ENCODE measurements at regions not wholly inside any gene's neighbourhood (a gene's known extent, or its start where the extent isn't known, plus 50 kb on each side); places are given as distances from the start of the nearest gene placed in this dataset.

DNA sequence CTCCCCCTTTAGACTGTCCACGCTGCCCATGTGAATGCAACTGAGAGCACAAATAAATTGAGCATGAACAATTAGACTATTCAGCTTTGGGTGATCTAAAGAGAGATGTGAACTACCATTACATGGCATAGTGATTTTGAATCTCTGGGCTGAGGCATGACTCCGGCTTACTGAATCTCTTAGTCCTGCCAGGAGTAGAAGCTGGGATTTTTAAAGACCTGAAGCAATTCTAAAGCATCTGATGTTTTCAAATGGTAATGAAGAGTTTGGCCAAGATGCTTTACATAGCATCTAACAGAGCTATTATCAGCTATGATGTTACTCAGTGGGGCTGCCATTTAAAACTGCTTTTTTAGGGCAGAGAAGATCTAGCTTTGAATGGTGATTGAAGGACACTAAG, 1059.1 kb downstream of the SORCS3 start:
- Histone ChIP-seq H3K36me3 (ENCODE audit: insufficient read depth, low read length) (no peaks in the 10 kb centered on the region), H3K9me3 (ENCODE audit: low read length) (no peaks in the 10 kb centered on the region), H3K4me1 (ENCODE audit: insufficient read depth, low read length) (peaks cover 9% of the 10 kb centered on the region), H3K27me3 (ENCODE audit: insufficient read depth, low read length) (no peaks in the 10 kb centered on the region), H2AFZ (ENCODE audit: low read depth, low read length) (no peak overlapping the region), H3K4me3 (ENCODE audit: low read length) (no peak overlapping the region)

DNA sequence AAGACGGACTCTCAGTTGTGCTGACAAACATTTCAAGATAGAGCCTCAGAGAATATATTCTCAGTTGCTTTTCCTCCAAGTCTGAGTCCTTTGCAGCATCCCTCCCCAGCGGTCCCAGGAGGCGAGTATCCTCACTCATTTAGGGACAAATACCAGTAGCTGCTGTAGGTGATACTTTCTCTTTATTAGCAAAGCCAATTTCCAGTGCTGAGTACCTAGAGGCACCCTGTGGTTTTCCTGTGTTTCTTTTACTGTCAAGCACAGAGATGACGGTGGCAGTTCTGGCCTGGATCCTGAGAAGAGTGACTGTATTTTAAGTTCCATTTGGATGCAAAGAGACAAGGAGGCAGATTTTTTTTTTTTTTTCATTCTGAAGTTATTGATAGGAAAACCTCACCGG, 1058.4 kb downstream of the SORCS3 start:
- Histone ChIP-seq H3K36me3 (ENCODE audit: insufficient read depth, low read length) (no peaks in the 10 kb centered on the region), H3K4me1 (ENCODE audit: insufficient read depth, low read length) (peaks cover 9% of the 10 kb centered on the region), H3K27me3 (ENCODE audit: insufficient read depth, low read length) (no peaks in the 10 kb centered on the region), H3K4me3 (ENCODE audit: low read length) (no peak overlapping the region), H2AFZ (ENCODE audit: low read depth, low read length) (no peak overlapping the region), H3K9me3 (ENCODE audit: low read length) (no peaks in the 10 kb centered on the region)

DNA sequence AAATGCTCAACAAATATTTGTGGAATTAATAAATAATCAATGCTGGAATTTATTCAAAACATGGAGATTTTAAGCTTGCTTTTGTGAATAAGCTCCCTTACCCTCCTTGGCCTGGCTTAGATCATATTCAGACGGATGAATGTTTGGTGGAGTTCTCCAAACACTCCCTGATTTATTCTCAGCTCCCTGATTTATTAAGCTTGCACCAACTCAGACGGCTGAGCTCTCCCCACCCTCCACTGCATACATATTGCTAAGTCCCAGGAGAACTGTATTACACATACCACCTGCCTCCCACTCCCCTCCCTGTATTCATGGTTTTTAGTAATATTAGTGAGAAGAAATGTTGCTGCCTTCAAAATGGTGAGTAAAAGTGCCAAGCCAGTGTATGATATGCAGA, 1057.5 kb downstream of the SORCS3 start:
- Histone ChIP-seq H3K36me3 (ENCODE audit: insufficient read depth, low read length) (no peaks in the 10 kb centered on the region), H3K27me3 (ENCODE audit: insufficient read depth, low read length) (no peaks in the 10 kb centered on the region), H2AFZ (ENCODE audit: low read depth, low read length) (no peak overlapping the region), H3K4me1 (ENCODE audit: insufficient read depth, low read length) (peaks cover 9% of the 10 kb centered on the region), H3K4me3 (ENCODE audit: low read length) (no peak overlapping the region), H3K9me3 (ENCODE audit: low read length) (no peaks in the 10 kb centered on the region)

DNA sequence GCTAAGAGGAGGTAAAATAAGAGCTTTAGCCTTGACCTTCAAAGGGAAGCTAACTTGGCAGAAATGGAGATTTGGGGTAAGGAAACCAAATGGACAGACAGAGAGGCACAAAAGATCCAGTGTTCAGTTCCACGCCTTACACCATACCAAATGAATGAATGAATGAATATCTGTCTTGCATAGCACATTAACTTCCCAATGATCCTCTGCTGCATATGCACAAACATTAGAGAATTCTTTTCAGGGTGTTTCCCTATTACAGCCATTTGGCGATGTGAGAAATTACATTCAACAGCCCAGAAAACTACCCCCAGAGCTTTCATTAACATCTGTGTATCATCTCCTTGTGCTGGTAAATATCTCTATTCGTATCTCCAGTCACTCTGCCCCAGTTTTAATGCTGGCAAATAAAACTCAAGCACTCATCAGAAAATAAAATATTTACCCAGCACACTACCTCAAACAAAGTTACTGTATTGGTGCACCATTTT, 1056.2 kb downstream of the SORCS3 start:
- Histone ChIP-seq H3K27me3 (ENCODE audit: insufficient read depth, low read length) (no peaks in the 10 kb centered on the region), H3K36me3 (ENCODE audit: insufficient read depth, low read length) (no peaks in the 10 kb centered on the region), H2AFZ (ENCODE audit: low read depth, low read length) (no peak overlapping the region), H3K4me1 (ENCODE audit: insufficient read depth, low read length) (peaks cover 9% of the 10 kb centered on the region), H3K9me3 (ENCODE audit: low read length) (no peaks in the 10 kb centered on the region), H3K4me3 (ENCODE audit: low read length) (no peak overlapping the region)

DNA sequence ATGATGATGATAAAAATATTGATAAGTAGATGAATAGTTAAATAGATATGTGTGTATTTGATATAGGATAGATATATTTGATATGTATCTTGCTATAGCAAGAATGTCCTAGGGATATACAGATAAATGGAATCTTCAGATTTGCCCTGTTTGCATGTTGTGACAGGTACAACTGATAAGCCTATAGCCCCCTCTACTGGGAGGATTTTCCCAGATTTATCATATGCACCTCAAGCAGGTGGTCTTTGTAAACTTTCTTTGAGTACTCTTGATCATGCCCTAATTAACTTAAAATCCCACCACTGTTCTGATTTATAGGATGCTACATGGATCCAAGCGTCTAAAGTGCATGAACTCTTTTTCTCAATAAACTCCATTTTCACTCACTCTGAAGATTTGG, 1050.7 kb downstream of the SORCS3 start:
- Histone ChIP-seq H3K9me3 (ENCODE audit: low read length) (no peaks in the 10 kb centered on the region), H2AFZ (ENCODE audit: low read depth, low read length) (no peak overlapping the region), H3K4me1 (ENCODE audit: insufficient read depth, low read length) (no peaks in the 10 kb centered on the region), H3K4me3 (ENCODE audit: low read length) (no peak overlapping the region), H3K27me3 (ENCODE audit: insufficient read depth, low read length) (no peaks in the 10 kb centered on the region), H3K36me3 (ENCODE audit: insufficient read depth, low read length) (no peaks in the 10 kb centered on the region)

DNA sequence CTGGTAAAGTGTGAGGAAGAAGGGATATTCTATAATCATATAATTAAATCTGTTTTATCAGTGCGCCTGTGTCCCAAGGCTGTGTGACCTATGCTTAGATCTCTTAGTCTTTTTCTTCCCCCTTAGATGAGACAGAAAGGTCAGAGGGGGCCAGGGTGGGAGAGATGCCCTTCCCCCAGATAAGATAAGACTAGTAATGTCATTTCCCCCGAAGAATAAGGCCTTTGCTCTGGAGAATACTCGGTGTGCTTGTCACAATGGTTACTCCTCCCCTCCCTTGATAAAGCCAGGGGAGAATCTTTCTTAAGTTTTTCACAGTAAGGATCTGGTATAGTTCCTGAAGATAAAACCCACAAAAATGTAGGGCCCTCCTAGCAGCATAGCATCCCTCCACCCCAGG, 1041.8 kb downstream of the SORCS3 start:
- no peak overlapping the region for H3K4me3 ChIP-seq (ENCODE audit: low read length)
- no peak overlapping the region for H2AFZ ChIP-seq (ENCODE audit: low read depth, low read length)
- no peaks in the 10 kb centered on the region for H3K36me3 ChIP-seq (ENCODE audit: insufficient read depth, low read length)
- H3K27me3 ChIP-seq (ENCODE audit: insufficient read depth, low read length), result no peaks in the 10 kb centered on the region
- H3K4me1 ChIP-seq (ENCODE audit: insufficient read depth, low read length), result no peaks in the 10 kb centered on the region
- no peaks in the 10 kb centered on the region for H3K9me3 ChIP-seq (ENCODE audit: low read length)

DNA sequence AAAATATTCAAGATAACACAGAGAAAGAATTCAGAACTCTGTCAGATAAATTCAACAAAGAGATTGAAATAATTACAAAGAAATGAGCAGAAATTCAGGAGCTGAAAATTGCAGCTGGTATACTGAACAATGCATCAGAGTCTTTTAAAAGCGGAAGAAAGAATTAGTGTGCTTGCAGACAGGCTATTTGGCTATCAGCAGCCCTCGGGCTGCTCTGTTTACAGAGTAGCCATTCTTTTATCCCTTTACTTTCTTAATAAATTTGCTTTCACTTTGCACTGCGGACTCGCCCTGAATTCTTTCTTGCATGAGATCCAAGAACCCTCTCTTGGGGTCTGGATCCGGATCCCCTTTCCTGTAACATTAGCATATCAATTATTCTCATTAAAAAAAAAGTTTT, 1040.0 kb downstream of the SORCS3 start:
- Histone ChIP-seq H3K27me3 (ENCODE audit: insufficient read depth, low read length) (no peaks in the 10 kb centered on the region), H3K36me3 (ENCODE audit: insufficient read depth, low read length) (no peaks in the 10 kb centered on the region), H2AFZ (ENCODE audit: low read depth, low read length) (no peak overlapping the region)

DNA sequence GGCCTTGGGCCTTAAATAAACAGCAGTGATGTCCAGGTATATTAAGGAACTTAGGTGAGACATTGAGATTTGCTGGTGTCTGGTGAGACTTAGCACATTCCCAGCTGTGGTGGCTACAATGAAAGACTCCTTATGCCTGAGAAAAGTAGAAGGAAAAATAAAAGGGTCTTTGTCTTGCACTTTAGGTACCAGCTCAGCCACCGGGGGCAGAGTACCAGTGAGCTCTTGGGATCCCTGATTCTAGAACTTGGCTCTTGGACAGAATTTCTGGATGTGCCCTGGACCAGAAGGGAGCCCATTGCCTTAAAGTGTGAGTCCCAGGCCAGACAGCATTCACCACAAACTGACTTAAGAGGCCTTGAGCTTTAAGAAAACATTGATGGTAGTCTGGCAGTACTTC, 1038.7 kb downstream of the SORCS3 start:
- no peak overlapping the region for H2AFZ ChIP-seq (ENCODE audit: low read depth, low read length)
- no peaks in the 10 kb centered on the region for H3K9me3 ChIP-seq (ENCODE audit: low read length)
- no peaks in the 10 kb centered on the region for H3K36me3 ChIP-seq (ENCODE audit: insufficient read depth, low read length)
- no peaks in the 10 kb centered on the region for H3K27me3 ChIP-seq (ENCODE audit: insufficient read depth, low read length)
- H3K4me3 ChIP-seq (ENCODE audit: low read length), result no peak overlapping the region
- no peaks in the 10 kb centered on the region for H3K4me1 ChIP-seq (ENCODE audit: insufficient read depth, low read length)

More for the DNA sequence above, 1040.0 kb downstream of the SORCS3 start:
- H3K4me3 ChIP-seq (ENCODE audit: low read length), result no peak overlapping the region
- no peaks in the 10 kb centered on the region for H3K9me3 ChIP-seq (ENCODE audit: low read length)
- no peaks in the 10 kb centered on the region for H3K4me1 ChIP-seq (ENCODE audit: insufficient read depth, low read length)

DNA sequence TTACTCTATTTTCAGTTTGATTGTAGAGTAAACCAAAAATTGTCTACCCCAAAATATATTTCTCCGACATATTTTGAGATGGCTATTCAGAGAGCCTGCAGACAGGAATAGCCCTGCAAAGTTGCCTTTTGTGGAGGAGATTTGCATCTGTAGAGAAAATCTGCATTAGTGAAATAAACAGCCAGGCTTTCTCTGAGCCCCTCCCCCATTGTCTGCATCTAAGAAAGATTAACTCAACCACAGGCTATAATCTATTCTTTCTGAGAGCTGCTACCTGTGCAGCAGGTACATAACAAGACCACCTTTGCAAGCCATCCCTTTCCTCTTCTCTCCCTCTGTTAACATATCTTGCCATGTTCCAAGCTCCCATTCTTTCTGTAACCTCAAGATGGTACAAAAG, 1034.2 kb downstream of the SORCS3 start:
- Histone ChIP-seq H3K36me3 (ENCODE audit: insufficient read depth, low read length) (no peaks in the 10 kb centered on the region), H3K4me3 (ENCODE audit: low read length) (no peak overlapping the region), H3K4me1 (ENCODE audit: insufficient read depth, low read length) (no peaks in the 10 kb centered on the region), H2AFZ (ENCODE audit: low read depth, low read length) (no peak overlapping the region), H3K9me3 (ENCODE audit: low read length) (no peaks in the 10 kb centered on the region), H3K27me3 (ENCODE audit: insufficient read depth, low read length) (no peaks in the 10 kb centered on the region)

DNA sequence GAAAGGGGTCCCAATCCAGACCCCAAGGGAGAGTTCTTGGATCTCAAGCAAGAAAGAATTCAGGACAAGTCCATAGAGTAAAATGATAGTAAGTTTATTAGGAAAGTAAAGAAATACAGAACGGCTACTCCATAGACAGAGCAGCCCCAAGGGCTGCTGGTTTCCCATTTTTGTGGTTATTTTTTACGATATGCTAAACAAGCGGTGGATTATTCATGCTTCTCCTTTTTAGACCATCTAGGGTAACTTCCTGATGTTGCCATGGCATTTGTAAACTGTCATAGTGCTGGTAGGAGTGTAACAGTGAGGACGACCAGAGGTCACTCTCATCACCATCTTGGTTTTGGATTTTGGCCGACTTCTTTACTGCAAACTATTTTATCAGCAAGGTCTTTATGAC, 1033.4 kb downstream of the SORCS3 start:
- H3K9me3 ChIP-seq (ENCODE audit: low read length), result no peaks in the 10 kb centered on the region
- no peaks in the 10 kb centered on the region for H3K27me3 ChIP-seq (ENCODE audit: insufficient read depth, low read length)
- no peak overlapping the region for H3K4me3 ChIP-seq (ENCODE audit: low read length)
- no peaks in the 10 kb centered on the region for H3K36me3 ChIP-seq (ENCODE audit: insufficient read depth, low read length)
- no peak overlapping the region for H2AFZ ChIP-seq (ENCODE audit: low read depth, low read length)
- no peaks in the 10 kb centered on the region for H3K4me1 ChIP-seq (ENCODE audit: insufficient read depth, low read length)

DNA sequence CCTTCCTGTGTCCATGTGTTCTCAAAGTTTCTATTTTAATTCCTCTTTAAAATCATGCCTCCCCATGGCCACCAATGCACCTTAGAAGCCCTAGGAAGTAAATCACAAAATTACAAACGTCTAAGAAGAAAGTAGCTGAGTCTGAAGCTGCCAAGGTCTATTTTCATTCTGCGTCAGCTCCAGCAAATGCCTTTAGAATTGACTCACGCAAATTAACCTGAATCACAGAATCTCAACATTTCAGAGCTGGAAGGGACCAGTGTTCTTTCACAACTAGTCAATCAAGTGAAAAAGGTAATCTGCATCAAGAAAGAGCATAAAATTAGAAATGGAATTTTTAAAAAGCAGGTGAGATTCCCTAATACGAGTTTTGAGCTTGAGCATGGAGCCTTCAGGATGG, 1017.6 kb downstream of the SORCS3 start:
- Histone ChIP-seq H2AFZ (ENCODE audit: low read depth, low read length) (no peak overlapping the region), H3K4me1 (ENCODE audit: insufficient read depth, low read length) (peaks cover 28% of the 10 kb centered on the region), H3K9me3 (ENCODE audit: low read length) (no peaks in the 10 kb centered on the region), H3K4me3 (ENCODE audit: low read length) (no peak overlapping the region), H3K36me3 (ENCODE audit: insufficient read depth, low read length) (no peaks in the 10 kb centered on the region), H3K27me3 (ENCODE audit: insufficient read depth, low read length) (no peaks in the 10 kb centered on the region)

DNA sequence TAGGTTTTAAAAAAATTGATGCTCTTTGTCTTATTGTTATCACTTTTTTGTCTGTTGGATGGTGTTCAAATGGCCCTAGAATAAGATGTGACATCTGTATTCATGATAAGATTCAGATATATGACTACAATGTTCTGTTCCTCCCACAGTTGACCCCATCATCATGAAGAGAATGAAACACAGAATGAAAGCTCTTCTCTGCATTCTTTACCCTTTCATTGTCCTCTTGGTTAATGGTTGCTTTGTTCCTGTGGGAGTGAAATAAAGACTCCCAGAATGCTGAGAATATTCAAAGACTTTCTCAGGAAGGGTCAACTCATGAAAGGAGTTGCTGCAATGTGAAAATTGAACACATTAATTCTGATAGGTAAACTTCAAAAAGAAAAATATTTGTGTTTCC, 1015.8 kb downstream of the SORCS3 start:
- H3K4me3 ChIP-seq (ENCODE audit: low read length), result no peak overlapping the region
- H3K27me3 ChIP-seq (ENCODE audit: insufficient read depth, low read length), result no peaks in the 10 kb centered on the region
- no peaks in the 10 kb centered on the region for H3K9me3 ChIP-seq (ENCODE audit: low read length)
- no peak overlapping the region for H2AFZ ChIP-seq (ENCODE audit: low read depth, low read length)
- peaks cover 31% of the 10 kb centered on the region for H3K4me1 ChIP-seq (ENCODE audit: insufficient read depth, low read length)
- H3K36me3 ChIP-seq (ENCODE audit: insufficient read depth, low read length), result no peaks in the 10 kb centered on the region

DNA sequence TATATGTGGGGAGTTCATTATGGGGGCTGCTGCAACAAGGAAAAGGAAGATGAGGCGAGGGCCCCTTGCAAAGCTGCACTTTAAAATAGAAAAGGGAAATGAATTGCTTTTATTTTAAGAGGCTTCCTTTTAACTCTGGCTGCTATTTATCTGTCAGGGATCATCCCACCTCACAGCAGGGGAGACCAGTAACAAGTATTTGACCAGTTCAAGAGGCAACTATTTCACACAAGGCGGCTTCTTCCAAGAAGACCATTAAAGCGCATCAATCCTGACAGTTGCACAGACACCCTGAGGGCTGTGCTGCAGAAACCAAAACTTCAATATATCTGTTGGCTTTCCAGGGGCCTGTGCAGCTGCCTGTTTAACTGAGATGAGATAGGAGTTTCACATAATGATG, 1009.2 kb downstream of the SORCS3 start:
- H3K36me3 ChIP-seq (ENCODE audit: insufficient read depth, low read length), result no peaks in the 10 kb centered on the region
- H3K4me1 ChIP-seq (ENCODE audit: insufficient read depth, low read length), result peaks cover 36% of the 10 kb centered on the region
- H2AFZ ChIP-seq (ENCODE audit: low read depth, low read length), result no peak overlapping the region
- H3K27me3 ChIP-seq (ENCODE audit: insufficient read depth, low read length), result no peaks in the 10 kb centered on the region
- no peak overlapping the region for H3K4me3 ChIP-seq (ENCODE audit: low read length)
- H3K9me3 ChIP-seq (ENCODE audit: low read length), result no peaks in the 10 kb centered on the region

DNA sequence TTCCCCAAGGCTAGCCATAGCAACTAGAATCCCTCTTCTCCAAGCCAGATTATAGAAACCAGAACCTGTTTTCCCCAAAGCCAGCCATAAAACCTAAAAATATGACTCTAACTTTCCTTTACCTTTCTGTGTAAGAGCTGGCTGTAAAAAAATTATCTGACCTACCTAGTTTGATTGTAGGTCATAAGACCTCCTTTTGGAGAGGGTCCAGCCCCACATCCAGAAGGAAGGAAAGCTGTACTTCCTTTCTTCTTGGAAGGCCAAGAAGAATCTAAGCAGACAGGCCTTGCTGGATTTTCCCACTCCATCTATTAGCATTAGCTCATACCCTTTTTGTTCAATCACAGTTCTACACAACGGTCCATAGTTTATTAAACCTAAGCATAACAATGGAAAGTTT, 1006.3 kb downstream of the SORCS3 start:
- H3K4me3 ChIP-seq (ENCODE audit: low read length), result no peak overlapping the region
- H3K27me3 ChIP-seq (ENCODE audit: insufficient read depth, low read length), result no peaks in the 10 kb centered on the region
- H3K4me1 ChIP-seq (ENCODE audit: insufficient read depth, low read length), result peaks cover 32% of the 10 kb centered on the region
- no peaks in the 10 kb centered on the region for H3K36me3 ChIP-seq (ENCODE audit: insufficient read depth, low read length)
- H2AFZ ChIP-seq (ENCODE audit: low read depth, low read length), result no peak overlapping the region
- H3K9me3 ChIP-seq (ENCODE audit: low read length), result no peaks in the 10 kb centered on the region

All from neuron (in vitro differentiated cells).